Naive B cell (primary cell): ENCODE measurements at regions not wholly inside any gene's neighbourhood (a gene's known extent, or its start where the extent isn't known, plus 50 kb on each side); places are given as distances from the start of the nearest gene placed in this dataset.

ENCODE experiments used
- ATAC-seq, 2 donors: fragments of 150-1000 bp; cut with Tn5 transposase; 2 replicates each; pipeline ENCODE4 v1.10.0; 2021; ENCODE audit warnings: low read depth in 2 of 2, mild to moderate bottlenecking in 2 of 2, moderate library complexity in 2 of 2
- DNase-seq: peaks from one replicate; pipeline ENCODE4 v3.0.0; 2022
- H3K27ac Mint-ChIP-seq, 6 donors: one replicate each; pipeline ENCODE4 v1.8.0; 2020 to 2022; ENCODE audit warnings: mild to moderate bottlenecking in 6 of 6, mixed read lengths in 6 of 6, moderate library complexity in 5 of 6, inconsistent platforms in 2 of 6
- H3K27me3 Mint-ChIP-seq, 3 donors: one replicate each; pipeline ENCODE4 v1.8.0; 2021 to 2022; ENCODE audit warnings: mixed read lengths in 3 of 3, mild to moderate bottlenecking in 1 of 3
- H3K36me3 Mint-ChIP-seq, 2 donors: one replicate each; pipeline ENCODE4 v1.8.0; 2020 to 2022; ENCODE audit warnings: mixed read lengths in 2 of 2, inconsistent platforms in 1 of 2, mild to moderate bottlenecking in 1 of 2
- H3K4me1 Mint-ChIP-seq, 3 donors: one replicate each; pipeline ENCODE4 v1.8.0; 2020 to 2022; ENCODE audit warnings: mixed read lengths in 3 of 3, inconsistent platforms in 1 of 3, mild to moderate bottlenecking in 1 of 3, moderate library complexity in 1 of 3
- H3K4me3 Mint-ChIP-seq, 8 donors: one replicate each; pipeline ENCODE4 v1.8.0; 2020 to 2022; ENCODE audit warnings: mild to moderate bottlenecking in 8 of 8, mixed read lengths in 8 of 8, moderate library complexity in 8 of 8, inconsistent platforms in 2 of 8
- H3K9me3 Mint-ChIP-seq, 7 donors: one replicate each; pipeline ENCODE4 v1.8.0; 2020 to 2022; ENCODE audit warnings: mixed read lengths in 7 of 7, mild to moderate bottlenecking in 5 of 7, inconsistent platforms in 2 of 7, moderate library complexity in 1 of 7

DNA sequence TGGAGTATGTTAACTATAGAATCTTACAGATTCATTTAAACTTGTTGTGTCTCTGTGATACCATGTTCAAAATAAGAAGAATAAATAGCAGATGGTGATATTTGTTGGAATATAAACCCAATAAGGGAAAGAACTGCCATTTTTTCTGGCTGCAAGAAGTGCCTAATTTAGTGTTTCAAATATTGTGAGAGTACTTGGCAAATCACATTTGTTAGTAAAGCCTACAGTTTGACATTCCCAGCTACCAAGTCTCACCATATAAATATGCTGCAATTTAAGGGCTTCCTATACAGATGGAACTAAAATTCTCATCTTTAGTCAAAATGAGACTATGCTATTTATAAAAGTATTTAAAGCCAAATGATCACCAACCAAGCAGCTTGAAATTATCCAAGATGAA lies 96.0 kb upstream of the WDFY3 start:
- Mint-ChIP-seq H3K27me3 (peaks cover 22 to 51% (median 34%) of the 10 kb centered on the region in 3 donors), H3K4me3 (no peak overlapping the region), H3K4me1 (no peaks in the 10 kb centered on the region), H3K9me3 (peaks cover 0 to 6% (median 0%) of the 10 kb centered on the region in 7 donors), H3K27ac (no peak overlapping the region), H3K36me3 (no peaks in the 10 kb centered on the region)
- DNase-seq, result no peak
- no peak for ATAC-seq

DNA sequence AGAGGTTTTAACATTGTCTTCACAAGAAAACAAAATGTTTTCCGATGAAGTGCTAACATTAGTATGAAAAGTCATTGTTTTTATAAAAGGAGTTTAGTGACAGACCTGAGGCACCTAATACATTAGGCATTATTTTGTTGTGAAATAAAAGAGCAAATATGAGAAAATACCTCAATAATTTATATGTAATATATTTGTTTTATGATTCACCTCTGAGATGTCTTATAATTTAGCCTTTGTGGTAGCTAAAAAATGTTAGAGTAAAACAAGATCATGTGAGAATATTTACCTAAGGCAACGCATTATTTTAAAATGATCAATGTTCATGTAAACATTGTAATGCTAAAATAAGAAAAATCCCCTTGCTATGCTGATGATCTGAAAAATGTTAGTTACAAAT lies 100.9 kb upstream of the WDFY3 start:
- Mint-ChIP-seq H3K27ac (no peak overlapping the region), H3K36me3 (no peaks in the 10 kb centered on the region), H3K9me3 (peaks cover 0 to 3% (median 0%) of the 10 kb centered on the region in 7 donors), H3K27me3 (peaks cover 20 to 30% (median 25%) of the 10 kb centered on the region in 3 donors), H3K4me3 (no peak overlapping the region), H3K4me1 (no peaks in the 10 kb centered on the region)
- ATAC-seq (no peak), DNase-seq (no peak)

DNA sequence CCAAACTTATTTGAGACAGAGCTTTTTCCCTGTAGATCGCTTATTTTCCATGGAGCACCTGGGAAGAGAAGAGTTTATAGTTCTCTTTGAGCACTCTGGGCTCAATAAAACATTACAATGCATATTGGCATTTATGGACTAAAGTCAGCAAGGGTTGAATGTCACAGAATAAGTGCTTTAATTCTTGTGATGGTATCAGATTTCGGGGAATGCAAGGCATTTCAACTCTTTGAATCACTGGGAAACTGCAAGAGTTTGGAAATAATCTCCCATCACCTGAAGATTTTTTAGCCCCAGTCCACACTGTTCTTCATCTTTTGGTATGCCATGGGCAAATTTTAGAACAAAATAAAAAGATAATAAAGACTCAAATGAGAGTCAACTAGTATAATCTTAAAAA lies 111.5 kb upstream of the WDFY3 start:
- H3K4me3 Mint-ChIP-seq, result no peak overlapping the region
- DNase-seq (no peak), ATAC-seq (no peak)

DNA sequence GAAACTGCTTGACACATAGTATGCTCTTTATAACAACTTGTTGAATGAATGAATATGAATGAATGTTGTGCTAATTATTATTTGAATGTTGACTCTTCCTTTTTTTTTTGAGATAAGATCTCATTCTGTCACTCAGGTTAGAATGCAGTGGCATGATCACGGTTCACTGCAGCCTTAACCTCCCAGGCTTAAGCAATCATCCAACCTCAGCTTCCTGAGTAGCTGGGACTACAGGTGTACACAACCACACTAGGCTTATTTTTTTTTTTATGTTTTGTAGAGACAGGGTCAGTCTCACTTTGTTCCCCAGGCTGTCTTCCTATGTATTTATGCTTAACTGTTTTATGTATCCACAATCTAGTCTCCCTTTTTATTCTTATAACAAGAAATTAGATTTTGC lies 114.7 kb upstream of the WDFY3 start:
- Mint-ChIP-seq H3K27ac (peak overlapping the region in 1 of 6 donors; percentile 4), H3K27me3 (peaks cover 4 to 19% (median 14%) of the 10 kb centered on the region in 3 donors), H3K36me3 (no peaks in the 10 kb centered on the region), H3K4me1 (peaks cover 0 to 8% (median 7%) of the 10 kb centered on the region in 3 donors), H3K4me3 (peak overlapping the region in 1 of 8 donors; percentile 2), H3K9me3 (peaks cover 0 to 10% (median 3%) of the 10 kb centered on the region in 7 donors)
- ATAC-seq, result peak in 1 of 2 donors; percentile 35
- DNase-seq, result no peak

More for the DNA sequence above, 111.5 kb upstream of the WDFY3 start:
- peaks cover 0 to 10% (median 3%) of the 10 kb centered on the region in 7 donors for H3K9me3 Mint-ChIP-seq
- no peaks in the 10 kb centered on the region for H3K36me3 Mint-ChIP-seq
- H3K4me1 Mint-ChIP-seq, result peaks cover 0 to 8% (median 7%) of the 10 kb centered on the region in 3 donors
- H3K27me3 Mint-ChIP-seq, result peaks cover 4 to 28% (median 26%) of the 10 kb centered on the region in 3 donors
- H3K27ac Mint-ChIP-seq, result no peak overlapping the region

DNA sequence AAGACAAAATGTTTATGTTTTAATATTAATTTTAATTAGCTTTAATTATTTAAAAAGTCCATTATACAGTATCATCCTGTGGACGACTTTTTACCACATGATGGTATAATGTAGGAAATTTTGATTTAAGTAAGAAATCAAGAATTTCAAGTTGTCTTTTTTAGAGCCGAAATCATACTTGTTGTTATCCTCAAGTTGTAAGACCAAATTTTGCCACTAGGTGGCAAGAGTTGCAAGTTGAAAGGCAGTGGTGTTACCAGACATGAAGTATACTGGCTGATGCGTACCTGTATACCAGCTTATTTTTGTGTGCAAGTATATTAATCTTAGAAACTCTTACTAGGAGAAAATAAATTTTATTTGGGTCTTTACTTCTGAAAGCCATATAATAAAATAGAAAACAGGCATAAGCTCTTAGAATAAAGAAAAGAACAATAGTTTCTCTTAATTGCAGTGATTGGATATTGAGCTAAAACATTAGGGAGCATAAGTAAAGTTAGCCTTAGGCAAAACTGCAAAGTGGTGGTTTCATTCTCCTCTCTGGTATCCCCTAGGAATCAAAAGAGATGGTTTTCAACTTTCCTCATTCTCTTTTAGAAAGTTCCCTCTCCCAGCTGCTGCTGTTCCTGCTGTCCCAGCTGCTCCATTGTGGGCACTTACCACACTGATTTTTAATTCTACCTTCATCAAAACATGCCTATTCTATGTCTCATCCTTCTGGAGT lies 118.0 kb upstream of the WDFY3 start:
- H3K4me3 Mint-ChIP-seq, result no peak overlapping the region
- peaks cover 0 to 14% (median 4%) of the 10 kb centered on the region in 7 donors for H3K9me3 Mint-ChIP-seq
- peak; percentile 32 to 54 for ATAC-seq
- H3K27me3 Mint-ChIP-seq, result peaks cover 6 to 17% (median 14%) of the 10 kb centered on the region in 3 donors
- no peak overlapping the region for H3K27ac Mint-ChIP-seq
- peak; percentile 34 for DNase-seq
- H3K36me3 Mint-ChIP-seq, result peaks cover 0 to 12% of the 10 kb centered on the region in 2 donors
- peaks cover 0 to 8% (median 7%) of the 10 kb centered on the region in 3 donors for H3K4me1 Mint-ChIP-seq

DNA sequence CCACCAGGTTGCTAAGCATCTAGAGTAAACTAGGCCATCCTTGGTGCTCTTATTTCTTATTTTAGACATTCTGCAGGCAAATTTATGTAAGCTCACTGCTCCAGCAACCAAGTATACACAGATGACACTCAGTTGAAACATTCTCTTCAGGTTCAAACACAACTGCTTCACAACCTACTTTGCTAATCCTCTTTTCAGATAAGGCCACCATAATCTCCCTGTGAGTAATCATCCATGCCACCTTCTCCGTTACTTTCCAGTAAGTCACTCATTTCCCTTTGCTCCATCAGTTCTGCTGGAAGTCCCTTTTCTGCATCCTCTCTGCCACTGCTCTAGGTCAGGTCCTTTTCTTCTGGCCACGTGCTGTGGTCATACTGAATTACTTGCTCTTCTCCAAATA lies 120.2 kb upstream of the WDFY3 start:
- DNase-seq, result no peak
- no peak overlapping the region for H3K27ac Mint-ChIP-seq
- peaks cover 4 to 12% of the 10 kb centered on the region in 2 donors for H3K36me3 Mint-ChIP-seq
- peaks cover 9 to 10% (median 10%) of the 10 kb centered on the region in 3 donors for H3K27me3 Mint-ChIP-seq
- H3K4me3 Mint-ChIP-seq, result no peak overlapping the region
- no peak for ATAC-seq
- peaks cover 0 to 5% (median 1%) of the 10 kb centered on the region in 3 donors for H3K4me1 Mint-ChIP-seq
- peaks cover 0 to 26% (median 15%) of the 10 kb centered on the region in 7 donors for H3K9me3 Mint-ChIP-seq

DNA sequence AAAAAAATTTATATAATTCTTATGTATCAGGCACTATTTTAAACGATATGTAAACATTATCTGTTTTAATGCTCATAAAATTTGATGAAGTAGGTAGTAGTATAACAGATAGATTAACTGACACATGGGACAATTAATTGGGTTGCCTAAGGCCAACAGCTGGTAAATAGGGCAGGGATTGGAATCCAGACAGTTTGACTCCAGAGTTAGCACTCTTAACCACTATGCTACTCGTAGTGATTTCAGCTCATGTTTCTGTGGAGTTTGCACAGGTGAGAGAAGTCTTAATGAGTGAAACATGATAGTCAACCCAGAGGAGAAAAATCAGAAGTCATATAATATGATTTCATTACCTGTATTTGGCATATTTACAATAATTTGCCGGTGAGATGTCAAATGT lies 126.0 kb upstream of the WDFY3 start:
- H3K4me3 Mint-ChIP-seq, result no peak overlapping the region
- ATAC-seq (no peak), DNase-seq (no peak)
- H3K27ac Mint-ChIP-seq, result no peak overlapping the region
- H3K9me3 Mint-ChIP-seq, result peaks cover 0 to 31% (median 16%) of the 10 kb centered on the region in 7 donors
- H3K36me3 Mint-ChIP-seq, result peaks cover 4 to 12% of the 10 kb centered on the region in 2 donors
- no peaks in the 10 kb centered on the region for H3K4me1 Mint-ChIP-seq
- peaks cover 14 to 22% (median 17%) of the 10 kb centered on the region in 3 donors for H3K27me3 Mint-ChIP-seq

DNA sequence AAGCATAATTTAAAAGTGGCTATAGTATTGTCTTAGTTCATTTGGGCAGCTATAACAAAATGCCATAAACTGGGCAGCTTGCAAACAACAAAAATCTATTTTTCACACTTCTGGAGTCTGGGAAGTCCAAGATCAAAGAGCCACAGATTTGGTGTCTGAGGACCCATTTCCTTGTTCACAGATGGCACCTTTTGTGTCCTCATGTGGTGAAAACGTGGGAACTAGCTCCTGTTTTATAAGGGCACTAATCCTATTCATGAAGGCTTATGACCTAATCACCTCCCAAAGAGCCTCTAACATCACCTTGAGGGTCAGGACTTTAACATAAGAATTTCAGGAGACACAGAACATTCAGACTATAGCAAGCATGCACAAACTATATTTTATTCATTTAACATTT lies 126.5 kb upstream of the WDFY3 start:
- Mint-ChIP-seq H3K4me3 (no peak overlapping the region), H3K27ac (no peak overlapping the region), H3K9me3 (peaks cover 0 to 35% (median 19%) of the 10 kb centered on the region in 7 donors), H3K36me3 (peaks cover 4 to 12% of the 10 kb centered on the region in 2 donors), H3K4me1 (no peaks in the 10 kb centered on the region), H3K27me3 (peaks cover 17 to 22% (median 18%) of the 10 kb centered on the region in 3 donors)
- DNase-seq, result no peak
- ATAC-seq, result no peak

DNA sequence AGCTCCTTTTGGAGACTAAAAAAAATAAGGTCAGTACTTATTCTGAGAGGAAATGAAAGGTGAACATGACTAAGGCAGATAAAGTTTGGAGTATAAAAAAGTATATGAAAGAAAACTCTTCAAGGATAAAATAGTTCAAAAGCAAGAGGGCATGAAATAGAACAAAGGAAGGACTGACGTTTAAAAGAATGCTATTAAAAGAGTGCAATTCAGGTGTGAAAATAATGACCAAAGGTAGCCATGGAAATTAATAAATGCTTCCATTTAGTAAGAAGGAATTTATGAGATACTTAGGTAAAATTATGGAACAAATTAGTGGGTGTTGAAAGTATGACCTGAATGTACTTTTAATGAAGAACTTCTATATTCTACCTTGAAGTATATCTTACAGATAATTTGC lies 128.2 kb upstream of the WDFY3 start:
- Mint-ChIP-seq H3K36me3 (peaks cover 0 to 3% of the 10 kb centered on the region in 2 donors), H3K9me3 (peaks cover 0 to 38% (median 19%) of the 10 kb centered on the region in 7 donors), H3K4me3 (no peak overlapping the region), H3K27me3 (peaks cover 13 to 30% (median 23%) of the 10 kb centered on the region in 3 donors), H3K4me1 (no peaks in the 10 kb centered on the region), H3K27ac (no peak overlapping the region)
- DNase-seq, result no peak
- no peak for ATAC-seq

DNA sequence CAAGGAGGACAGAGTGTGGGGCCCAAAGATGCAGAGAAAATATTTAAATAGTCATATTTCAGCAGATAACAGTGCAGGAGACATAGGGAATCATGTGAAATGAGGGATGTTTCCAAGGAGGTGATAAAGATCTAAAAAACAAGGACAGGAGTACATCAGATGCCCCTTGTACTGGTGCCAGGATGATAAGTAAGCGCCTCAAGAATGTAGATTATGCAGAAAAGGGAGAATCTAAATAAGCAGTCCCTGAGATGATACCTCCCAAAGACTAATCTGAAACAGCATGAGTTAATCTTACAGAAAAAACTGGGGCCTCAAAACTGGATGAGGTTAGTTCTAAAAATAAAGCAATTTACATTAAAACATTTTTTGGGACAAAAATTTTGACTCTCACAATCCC lies 136.1 kb upstream of the WDFY3 start:
- Mint-ChIP-seq H3K4me3 (no peak overlapping the region), H3K9me3 (peaks cover 0 to 21% (median 12%) of the 10 kb centered on the region in 7 donors), H3K36me3 (no peaks in the 10 kb centered on the region), H3K27ac (peak overlapping the region in 1 of 6 donors; percentile 93), H3K4me1 (no peaks in the 10 kb centered on the region), H3K27me3 (peaks cover 21 to 49% (median 42%) of the 10 kb centered on the region in 3 donors)
- DNase-seq, result no peak
- no peak for ATAC-seq

DNA sequence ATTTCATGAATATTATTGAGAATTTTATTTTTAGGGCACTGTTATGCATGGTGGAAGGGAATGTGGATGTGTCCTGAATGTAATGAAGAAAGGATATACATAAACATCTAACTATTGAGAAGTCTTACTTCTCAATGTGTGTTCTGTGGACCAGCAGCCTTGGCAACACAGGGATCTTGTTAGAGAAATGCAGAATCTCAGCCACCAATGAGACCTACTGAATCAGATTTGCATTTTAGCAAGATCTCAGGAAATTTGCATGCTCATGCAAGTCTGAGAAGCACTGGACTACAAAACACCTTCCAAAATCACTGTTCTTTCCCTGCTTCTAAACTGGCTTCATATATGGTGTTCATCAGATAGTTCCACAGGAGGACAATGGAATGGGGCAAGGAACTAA lies 139.7 kb upstream of the WDFY3 start:
- H3K36me3 Mint-ChIP-seq, result no peaks in the 10 kb centered on the region
- ATAC-seq, result no peak
- H3K9me3 Mint-ChIP-seq, result peaks cover 0 to 6% (median 0%) of the 10 kb centered on the region in 7 donors
- no peaks in the 10 kb centered on the region for H3K4me1 Mint-ChIP-seq
- no peak for DNase-seq
- H3K27me3 Mint-ChIP-seq, result peaks cover 21 to 54% (median 32%) of the 10 kb centered on the region in 3 donors
- no peak overlapping the region for H3K27ac Mint-ChIP-seq
- no peak overlapping the region for H3K4me3 Mint-ChIP-seq

DNA sequence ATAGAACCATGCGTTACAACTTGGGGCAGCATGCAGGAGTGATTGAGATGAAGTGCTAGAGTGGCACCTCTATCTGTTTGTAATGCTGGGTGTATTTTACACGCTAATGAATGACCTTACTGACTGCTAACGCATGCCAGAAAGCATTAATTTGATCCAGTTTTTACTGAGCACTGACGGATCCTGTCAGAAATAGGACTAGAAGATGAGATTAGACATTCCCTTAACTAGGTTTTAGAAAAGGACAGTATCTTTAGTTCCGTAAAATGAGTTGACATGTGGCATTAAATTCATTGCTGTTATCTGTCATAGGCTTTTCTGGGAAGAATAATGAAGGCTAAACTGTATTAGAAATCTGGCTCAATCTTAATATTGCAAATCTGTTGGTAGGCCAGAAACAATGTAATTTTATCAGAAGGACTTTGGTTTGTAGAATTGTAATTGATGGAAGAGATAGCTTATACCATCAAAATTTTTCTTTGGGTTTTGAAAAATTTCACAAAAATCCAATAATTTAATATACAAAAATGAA lies 140.4 kb upstream of the WDFY3 start:
- H3K27me3 Mint-ChIP-seq, result peaks cover 21 to 47% (median 32%) of the 10 kb centered on the region in 3 donors
- H3K27ac Mint-ChIP-seq, result no peak overlapping the region
- no peaks in the 10 kb centered on the region for H3K36me3 Mint-ChIP-seq
- H3K4me1 Mint-ChIP-seq, result no peaks in the 10 kb centered on the region
- DNase-seq (no peak), ATAC-seq (no peak)
- no peak overlapping the region for H3K4me3 Mint-ChIP-seq
- peaks cover 0 to 13% (median under 1%) of the 10 kb centered on the region in 7 donors for H3K9me3 Mint-ChIP-seq

DNA sequence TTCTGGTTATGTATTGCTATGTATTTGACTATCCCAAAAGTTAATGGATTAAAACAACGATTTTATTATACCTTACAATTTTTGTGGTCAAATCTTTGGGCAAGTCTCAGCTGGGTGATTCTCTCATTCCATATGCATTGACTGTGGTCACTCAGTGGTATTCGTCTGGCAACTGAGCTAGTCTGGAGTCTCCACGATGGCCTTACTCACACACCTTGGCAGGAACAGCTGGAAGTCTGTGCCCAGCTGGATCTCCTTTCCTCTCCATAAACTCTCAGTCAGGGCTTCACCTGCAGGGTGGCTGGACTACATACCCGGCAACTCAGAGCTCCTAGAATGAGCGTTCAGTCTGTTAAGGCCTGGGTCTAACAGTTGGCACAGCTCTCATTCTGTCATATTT lies 141.1 kb upstream of the WDFY3 start:
- H3K9me3 Mint-ChIP-seq, result peaks cover 0 to 20% (median 3%) of the 10 kb centered on the region in 7 donors
- H3K27ac Mint-ChIP-seq, result no peak overlapping the region
- H3K4me1 Mint-ChIP-seq, result no peaks in the 10 kb centered on the region
- H3K27me3 Mint-ChIP-seq, result peaks cover 14 to 40% (median 26%) of the 10 kb centered on the region in 3 donors
- H3K4me3 Mint-ChIP-seq, result no peak overlapping the region
- DNase-seq (no peak), ATAC-seq (no peak)
- no peaks in the 10 kb centered on the region for H3K36me3 Mint-ChIP-seq

DNA sequence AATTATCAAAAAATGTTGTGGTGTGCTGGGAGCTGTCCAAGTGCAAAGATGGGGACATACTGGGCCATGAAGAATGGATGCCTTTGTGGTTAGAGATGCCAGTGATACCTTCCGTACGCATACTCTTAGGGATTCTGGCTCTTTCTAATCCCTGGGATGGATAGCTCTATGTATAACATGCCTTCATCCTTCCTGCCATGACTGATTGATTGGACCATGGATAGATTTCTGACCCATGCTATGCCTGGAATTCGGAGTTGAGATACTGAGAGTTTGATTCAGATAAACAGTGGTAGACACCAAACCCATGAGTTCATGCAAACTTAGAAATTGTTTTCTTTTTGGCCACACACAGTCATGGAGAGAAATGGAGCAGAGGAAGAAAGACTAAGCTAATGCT lies 147.2 kb upstream of the WDFY3 start:
- H3K27me3 Mint-ChIP-seq, result peaks cover 6 to 27% (median 15%) of the 10 kb centered on the region in 3 donors
- H3K27ac Mint-ChIP-seq, result no peak overlapping the region
- no peaks in the 10 kb centered on the region for H3K36me3 Mint-ChIP-seq
- H3K4me3 Mint-ChIP-seq, result no peak overlapping the region
- H3K9me3 Mint-ChIP-seq, result peaks cover 0 to 21% (median 6%) of the 10 kb centered on the region in 7 donors
- DNase-seq, result no peak
- H3K4me1 Mint-ChIP-seq, result no peaks in the 10 kb centered on the region
- no peak for ATAC-seq
